Panc1 (cell line): ENCODE measurements at regions not wholly inside any gene's neighbourhood (a gene's known extent, or its start where the extent isn't known, plus 50 kb on each side); places are given as distances from the start of the nearest gene placed in this dataset.

Source experiments
- ATAC-seq: fragments of 200-7000 bp; cut with Tn5 transposase; 2 replicates; pipeline ENCODE4 v1.9.1; 2020; ENCODE audit warnings: mild to moderate bottlenecking, moderate library complexity
- BruUV-seq: library from RNA; stranded (reverse); fragments of 400-500 nt; replicated peaks from 2 replicates; lab custom pipeline; 2021; lab: Mats Ljungman, UMichigan
- CTCF ChIA-PET: fragments of 300-600 bp; sonication (Branson Sonifier 250); formaldehyde crosslinking; loops from one replicate; lab custom pipeline; 2022; ENCODE audit warnings: antibody characterized with exemption; lab: Charles Lee
- POLR2A ChIA-PET: fragments of 300-600 bp; sonication (Branson Sonifier 250); formaldehyde crosslinking; loops from one replicate; lab custom pipeline; 2022; ENCODE audit warnings: antibody characterized with exemption; lab: Charles Lee
- DNase-seq: peaks from one replicate; pipeline ENCODE4 v3.0.0-alpha.2; 2010; ENCODE audit warnings: low read depth, low spot score
- H3K27ac ChIP-seq: 2 replicates; pipeline ENCODE4 v1.5.1; 2011; ENCODE audit warnings: mild to moderate bottlenecking, low read length, inconsistent platforms
- H3K27me3 ChIP-seq: fragments of 200-500 bp; sonication (Bioruptor generic); 2 replicates; pipeline ENCODE4 v1.6.0; 2014; ENCODE audit warnings: low read length, inconsistent platforms; ENCODE audit not compliant: control insufficient read depth, insufficient read depth
- H3K36me3 ChIP-seq: fragments of 200-500 bp; sonication (Bioruptor generic); 2 replicates; pipeline ENCODE4 v1.5.1; 2014; ENCODE audit warnings: inconsistent platforms, mild to moderate bottlenecking, low read length, moderate library complexity; ENCODE audit not compliant: control insufficient read depth, insufficient read depth
- H3K4me1 ChIP-seq: 2 replicates; pipeline ENCODE4 v1.5.1; 2011; ENCODE audit warnings: inconsistent platforms, mild to moderate bottlenecking, low read length, moderate library complexity; ENCODE audit not compliant: control insufficient read depth, insufficient read depth
- H3K4me3 ChIP-seq, 2 experiments: 2 replicates each; pipeline ENCODE4 v1.5.1; 2011 to 2012; ENCODE audit warnings: low read depth in 2 of 2, low read length in 2 of 2, mild to moderate bottlenecking in 2 of 2, inconsistent platforms in 1 of 2, moderate library complexity in 1 of 2
- H3K9me3 ChIP-seq: fragments of 200-500 bp; sonication (Bioruptor generic); 2 replicates; pipeline ENCODE4 v1.5.1; 2014; ENCODE audit warnings: low read depth, mild to moderate bottlenecking, inconsistent platforms, low read length, moderate library complexity; ENCODE audit not compliant: control insufficient read depth, insufficient read depth
- CTCF ChIP-seq: fragments of 450-650 bp; IDR thresholded peaks from 2 replicates; pipeline ENCODE4 v1.5.1; 2017; ENCODE audit warnings: mild to moderate bottlenecking
- POLR2AphosphoS5 ChIP-seq: IDR thresholded peaks from 2 replicates; pipeline ENCODE4 v1.6.1; 2012; ENCODE audit warnings: mild to moderate bottlenecking, low read depth, low read length, moderate library complexity
- SIN3A ChIP-seq: IDR thresholded peaks from 2 replicates; pipeline ENCODE4 v1.6.1; 2012; ENCODE audit warnings: low read depth, mild to moderate bottlenecking, low read length, moderate library complexity, borderline replicate concordance; ENCODE audit not compliant: insufficient read depth
- TCF7L2 ChIP-seq: IDR thresholded peaks from 2 replicates; pipeline ENCODE4 v1.6.1; 2011; ENCODE audit warnings: mild to moderate bottlenecking, low read depth, low read length, inconsistent platforms
- in situ Hi-C: cut with HindIII; loops from 2 replicates; pipeline ENCODE4 v1.10.0; 2016; ENCODE audit warnings: low sequenced_read_pairs, low pct_unique_long_range_greater_than_20kb
- intact Hi-C: fragments of 100-400 bp; cut with micrococcal nuclease; formaldehyde crosslinking; loops from one replicate; pipeline ENCODE4 v1.10.0; 2022; ENCODE audit not compliant: unreplicated experiment
- TF ChIP-seq, protein P1 (sequence below), 2 experiments: IDR thresholded peaks; 2 replicates each; pipeline ENCODE4 v1.6.1; 2011 to 2012; ENCODE audit warnings: low read depth in 2 of 2, control low read depth in 1 of 2, low read length in 1 of 2, mild to moderate bottlenecking in 1 of 2, moderate library complexity in 1 of 2; ENCODE audit not compliant: insufficient read depth in 1 of 2

DNA sequence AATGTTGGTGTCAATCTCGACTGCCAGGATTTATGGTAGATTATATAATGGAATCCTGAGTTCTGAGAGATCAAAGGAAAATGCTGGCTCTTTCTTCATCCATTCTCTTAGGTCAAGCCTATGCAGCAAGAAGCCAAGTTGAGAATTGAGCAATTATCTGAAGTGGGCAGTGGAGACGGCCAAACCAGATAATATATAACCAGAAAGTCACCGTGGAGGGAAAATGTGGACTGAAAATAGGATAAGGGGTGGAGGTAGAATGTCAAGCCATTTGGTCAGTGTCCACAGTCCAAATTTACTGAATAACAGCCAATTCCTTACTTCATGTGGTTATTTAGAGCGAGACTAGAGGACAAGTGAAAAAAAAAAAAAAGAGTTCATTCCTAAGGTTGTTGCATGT is 107.8 kb upstream of the ESR1 start:
- intact Hi-C loops (no loop called here), in situ Hi-C loops (no loop called here)
- H3K36me3 ChIP-seq = no peaks in the 10 kb centered on the region
- no peak overlapping the region for H3K4me3 ChIP-seq
- TF ChIP-seq SIN3A = no peak
- no peak for TF ChIP-seq TCF7L2
- TF ChIP-seq, protein P1, sequence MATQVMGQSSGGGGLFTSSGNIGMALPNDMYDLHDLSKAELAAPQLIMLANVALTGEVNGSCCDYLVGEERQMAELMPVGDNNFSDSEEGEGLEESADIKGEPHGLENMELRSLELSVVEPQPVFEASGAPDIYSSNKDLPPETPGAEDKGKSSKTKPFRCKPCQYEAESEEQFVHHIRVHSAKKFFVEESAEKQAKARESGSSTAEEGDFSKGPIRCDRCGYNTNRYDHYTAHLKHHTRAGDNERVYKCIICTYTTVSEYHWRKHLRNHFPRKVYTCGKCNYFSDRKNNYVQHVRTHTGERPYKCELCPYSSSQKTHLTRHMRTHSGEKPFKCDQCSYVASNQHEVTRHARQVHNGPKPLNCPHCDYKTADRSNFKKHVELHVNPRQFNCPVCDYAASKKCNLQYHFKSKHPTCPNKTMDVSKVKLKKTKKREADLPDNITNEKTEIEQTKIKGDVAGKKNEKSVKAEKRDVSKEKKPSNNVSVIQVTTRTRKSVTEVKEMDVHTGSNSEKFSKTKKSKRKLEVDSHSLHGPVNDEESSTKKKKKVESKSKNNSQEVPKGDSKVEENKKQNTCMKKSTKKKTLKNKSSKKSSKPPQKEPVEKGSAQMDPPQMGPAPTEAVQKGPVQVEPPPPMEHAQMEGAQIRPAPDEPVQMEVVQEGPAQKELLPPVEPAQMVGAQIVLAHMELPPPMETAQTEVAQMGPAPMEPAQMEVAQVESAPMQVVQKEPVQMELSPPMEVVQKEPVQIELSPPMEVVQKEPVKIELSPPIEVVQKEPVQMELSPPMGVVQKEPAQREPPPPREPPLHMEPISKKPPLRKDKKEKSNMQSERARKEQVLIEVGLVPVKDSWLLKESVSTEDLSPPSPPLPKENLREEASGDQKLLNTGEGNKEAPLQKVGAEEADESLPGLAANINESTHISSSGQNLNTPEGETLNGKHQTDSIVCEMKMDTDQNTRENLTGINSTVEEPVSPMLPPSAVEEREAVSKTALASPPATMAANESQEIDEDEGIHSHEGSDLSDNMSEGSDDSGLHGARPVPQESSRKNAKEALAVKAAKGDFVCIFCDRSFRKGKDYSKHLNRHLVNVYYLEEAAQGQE (IDR thresholded peaks at IDR 0.05; ENCODE audit: insufficient read depth in 1 of 2, low read depth in 2 of 2, low read length in 1 of 2) = no peak
- TF ChIP-seq POLR2AphosphoS5 = no peak
- DNase-seq (no peak), ATAC-seq (no peak)
- no TSS peak for BruUV-seq
- H3K4me1 ChIP-seq = no peaks in the 10 kb centered on the region
- H3K9me3 ChIP-seq = no peaks in the 10 kb centered on the region
- ChIA-PET POLR2A (no interaction called here), CTCF (no interaction called here)
- H3K27ac ChIP-seq = no peak overlapping the region
- peaks cover 3% of the 10 kb centered on the region; the same call in 1 of the 2 replicates for H3K27me3 ChIP-seq

GRCh38 chr6:151701911-151702562 is 105.4 kb upstream of the ESR1 start:
- intact Hi-C loops = no loop called here
- POLR2A ChIA-PET = no interaction called here
- CTCF ChIA-PET = no interaction called here

More at GRCh38 chr6:151701911-151702562, 105.4 kb upstream of the ESR1 start:
- DNase-seq = no peak
- H3K9me3 ChIP-seq = no peaks in the 10 kb centered on the region
- BruUV-seq = no TSS peak
- TF ChIP-seq SIN3A (no peak), TCF7L2 (no peak), CTCF (no peak), POLR2AphosphoS5 (no peak)
- TF ChIP-seq, protein P1 (IDR thresholded peaks at IDR 0.05; ENCODE audit: insufficient read depth in 1 of 2, low read depth in 2 of 2, low read length in 1 of 2) = no peak
- in situ Hi-C loops = no loop called here
- no peaks in the 10 kb centered on the region for H3K36me3 ChIP-seq
- no peaks in the 10 kb centered on the region for H3K4me1 ChIP-seq
- peaks cover 3% of the 10 kb centered on the region; the same call in 1 of the 2 replicates for H3K27me3 ChIP-seq
- no peak overlapping the region for H3K27ac ChIP-seq
- ATAC-seq = no peak
- H3K4me3 ChIP-seq = no peak overlapping the region
